H1 (cell line): ENCODE measurements at regions not wholly inside any gene's neighbourhood (a gene's known extent, or its start where the extent isn't known, plus 50 kb on each side); places are given as distances from the start of the nearest gene placed in this dataset.

Source experiments
- BRCA1 ChIP-seq: IDR thresholded peaks from 2 replicates; pipeline ENCODE4 v1.6.1; 2012; ENCODE audit warnings: low read depth, low read length, improper control_type of control experiment
- CEBPB ChIP-seq: IDR thresholded peaks from 2 replicates; pipeline ENCODE4 v1.6.1; 2012; ENCODE audit warnings: low read depth, low read length
- SP2 ChIP-seq: IDR thresholded peaks from 2 replicates; pipeline ENCODE4 v1.6.1; 2012; ENCODE audit warnings: mild to moderate bottlenecking, low read length, inconsistent platforms
- TF ChIP-seq, protein P1 (sequence below), 3 experiments: IDR thresholded peaks; 1 replicate in 2 of 3; 2 replicates in 1 of 3; pipeline versions ENCODE4 v1.5.1 to v1.6.1; 2011; ENCODE audit warnings: low read length in 3 of 3, mild to moderate bottlenecking in 3 of 3, inconsistent platforms in 2 of 3, low read depth in 1 of 3, moderate library complexity in 1 of 3; ENCODE audit not compliant: insufficient read depth in 1 of 3; ENCODE audit errors: control extremely low read depth in 1 of 3

DNA sequence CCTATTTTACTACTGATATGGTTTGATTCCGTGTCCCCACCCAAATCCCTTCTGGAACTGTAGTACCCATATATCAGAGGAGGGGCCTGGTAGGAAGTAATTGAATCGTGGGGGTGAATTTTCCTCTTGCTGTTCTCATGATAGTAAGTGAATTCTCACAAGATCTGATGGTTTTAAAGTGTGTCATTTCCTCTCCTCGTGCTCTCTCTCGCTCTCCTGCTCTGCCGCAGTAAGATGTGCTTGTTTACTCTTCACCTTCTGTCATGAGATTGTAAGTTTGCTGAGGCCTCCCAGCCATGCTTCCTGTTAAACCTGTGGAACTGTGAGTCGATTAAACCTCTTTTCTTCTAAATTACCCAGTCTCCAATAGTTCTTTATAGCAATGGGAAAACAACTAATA is 81.2 kb upstream of the ZBTB20 start:
- TF ChIP-seq BRCA1 = no peak
- TF ChIP-seq, protein P1, sequence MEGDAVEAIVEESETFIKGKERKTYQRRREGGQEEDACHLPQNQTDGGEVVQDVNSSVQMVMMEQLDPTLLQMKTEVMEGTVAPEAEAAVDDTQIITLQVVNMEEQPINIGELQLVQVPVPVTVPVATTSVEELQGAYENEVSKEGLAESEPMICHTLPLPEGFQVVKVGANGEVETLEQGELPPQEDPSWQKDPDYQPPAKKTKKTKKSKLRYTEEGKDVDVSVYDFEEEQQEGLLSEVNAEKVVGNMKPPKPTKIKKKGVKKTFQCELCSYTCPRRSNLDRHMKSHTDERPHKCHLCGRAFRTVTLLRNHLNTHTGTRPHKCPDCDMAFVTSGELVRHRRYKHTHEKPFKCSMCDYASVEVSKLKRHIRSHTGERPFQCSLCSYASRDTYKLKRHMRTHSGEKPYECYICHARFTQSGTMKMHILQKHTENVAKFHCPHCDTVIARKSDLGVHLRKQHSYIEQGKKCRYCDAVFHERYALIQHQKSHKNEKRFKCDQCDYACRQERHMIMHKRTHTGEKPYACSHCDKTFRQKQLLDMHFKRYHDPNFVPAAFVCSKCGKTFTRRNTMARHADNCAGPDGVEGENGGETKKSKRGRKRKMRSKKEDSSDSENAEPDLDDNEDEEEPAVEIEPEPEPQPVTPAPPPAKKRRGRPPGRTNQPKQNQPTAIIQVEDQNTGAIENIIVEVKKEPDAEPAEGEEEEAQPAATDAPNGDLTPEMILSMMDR (IDR thresholded peaks at IDR 0.05; ENCODE audit: control extremely low read depth in 1 of 3, insufficient read depth in 1 of 3, low read depth in 1 of 3, low read length in 3 of 3) = no peak
- no peak for TF ChIP-seq SP2
- TF ChIP-seq CEBPB = no peak
